Osteocyte (in vitro differentiated cells): ENCODE measurements at regions not wholly inside any gene's neighbourhood (a gene's known extent, or its start where the extent isn't known, plus 50 kb on each side); places are given as distances from the start of the nearest gene placed in this dataset.

Experiments used
- DNase-seq: peaks from one replicate; pipeline ENCODE4 v3.0.0; 2021; ENCODE audit warnings: mixed read lengths; ENCODE audit not compliant: unreplicated experiment; ENCODE audit errors: extremely low spot score
- H3K27ac Mint-ChIP-seq: one replicate; pipeline ENCODE4 v1.8.0; 2021; ENCODE audit warnings: mild to moderate bottlenecking, mixed read lengths; ENCODE audit not compliant: unreplicated experiment
- H3K27me3 Mint-ChIP-seq: one replicate; pipeline ENCODE4 v1.8.0; 2021; ENCODE audit warnings: mixed read lengths; ENCODE audit not compliant: unreplicated experiment
- H3K36me3 Mint-ChIP-seq: one replicate; pipeline ENCODE4 v1.8.0; 2021; ENCODE audit warnings: mixed read lengths; ENCODE audit not compliant: unreplicated experiment
- H3K4me1 Mint-ChIP-seq: one replicate; pipeline ENCODE4 v1.8.0; 2021; ENCODE audit warnings: mixed read lengths; ENCODE audit not compliant: unreplicated experiment
- H3K4me3 Mint-ChIP-seq: one replicate; pipeline ENCODE4 v1.8.0; 2021; ENCODE audit warnings: mild to moderate bottlenecking, moderate library complexity, mixed read lengths; ENCODE audit not compliant: unreplicated experiment
- H3K9me3 Mint-ChIP-seq: one replicate; pipeline ENCODE4 v1.8.0; 2021; ENCODE audit warnings: mixed read lengths; ENCODE audit not compliant: unreplicated experiment
- TF ChIP-seq, protein P1 (sequence below): fragments of 200-600 bp; sonication (generic); IDR thresholded peaks from 2 replicates; pipeline ENCODE4 v1.5.0; 2021; ENCODE audit warnings: antibody characterized with exemption, mild to moderate bottlenecking, moderate library complexity

DNA sequence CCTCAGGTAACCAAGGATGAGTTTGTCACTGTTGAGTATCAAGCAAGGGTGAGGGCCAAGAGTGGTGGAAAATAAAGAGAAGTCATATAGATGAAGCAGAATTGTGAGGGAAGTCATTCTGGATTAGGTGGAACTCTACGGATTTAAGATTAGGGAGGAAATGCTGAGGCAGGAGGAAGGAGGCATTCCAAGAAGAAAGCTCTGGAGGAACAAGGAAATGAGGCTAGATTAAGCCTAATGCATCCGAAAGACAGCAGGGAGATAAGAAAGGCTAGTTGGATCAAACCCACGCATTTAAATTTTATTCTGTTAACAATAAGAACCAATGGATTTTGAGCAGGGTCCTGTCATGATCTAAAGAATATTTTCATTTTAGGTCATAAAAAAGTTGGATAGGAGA lies 681.2 kb downstream of the EPHA4 start:
- no peak for DNase-seq
- no peak overlapping the region for H3K4me3 Mint-ChIP-seq
- H3K9me3 Mint-ChIP-seq, result peaks cover 4% of the 10 kb centered on the region
- H3K27ac Mint-ChIP-seq, result no peak overlapping the region
- peaks cover 2% of the 10 kb centered on the region for H3K36me3 Mint-ChIP-seq
- TF ChIP-seq, protein P1, sequence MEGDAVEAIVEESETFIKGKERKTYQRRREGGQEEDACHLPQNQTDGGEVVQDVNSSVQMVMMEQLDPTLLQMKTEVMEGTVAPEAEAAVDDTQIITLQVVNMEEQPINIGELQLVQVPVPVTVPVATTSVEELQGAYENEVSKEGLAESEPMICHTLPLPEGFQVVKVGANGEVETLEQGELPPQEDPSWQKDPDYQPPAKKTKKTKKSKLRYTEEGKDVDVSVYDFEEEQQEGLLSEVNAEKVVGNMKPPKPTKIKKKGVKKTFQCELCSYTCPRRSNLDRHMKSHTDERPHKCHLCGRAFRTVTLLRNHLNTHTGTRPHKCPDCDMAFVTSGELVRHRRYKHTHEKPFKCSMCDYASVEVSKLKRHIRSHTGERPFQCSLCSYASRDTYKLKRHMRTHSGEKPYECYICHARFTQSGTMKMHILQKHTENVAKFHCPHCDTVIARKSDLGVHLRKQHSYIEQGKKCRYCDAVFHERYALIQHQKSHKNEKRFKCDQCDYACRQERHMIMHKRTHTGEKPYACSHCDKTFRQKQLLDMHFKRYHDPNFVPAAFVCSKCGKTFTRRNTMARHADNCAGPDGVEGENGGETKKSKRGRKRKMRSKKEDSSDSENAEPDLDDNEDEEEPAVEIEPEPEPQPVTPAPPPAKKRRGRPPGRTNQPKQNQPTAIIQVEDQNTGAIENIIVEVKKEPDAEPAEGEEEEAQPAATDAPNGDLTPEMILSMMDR, result no peak
- peaks cover 10% of the 10 kb centered on the region for H3K4me1 Mint-ChIP-seq
- H3K27me3 Mint-ChIP-seq, result no peaks in the 10 kb centered on the region

DNA sequence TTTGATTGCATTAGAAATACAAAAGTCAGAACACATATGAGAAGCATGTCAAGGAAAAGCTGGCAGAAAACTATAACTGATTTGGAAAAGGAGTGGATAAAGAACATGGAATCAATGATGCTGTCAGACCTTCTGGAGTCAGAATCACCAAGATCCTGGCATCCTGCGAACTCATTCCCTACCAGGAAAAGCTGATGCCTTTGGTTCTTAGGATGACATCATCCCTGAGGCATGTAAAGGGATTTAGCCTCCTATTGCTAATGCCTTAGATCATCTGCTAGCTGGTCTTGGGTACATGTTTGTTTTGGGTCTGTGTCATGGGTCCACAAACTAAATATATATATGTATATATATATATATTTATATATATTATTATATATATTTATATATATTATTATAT lies 680.7 kb downstream of the EPHA4 start:
- Mint-ChIP-seq H3K27me3 (no peaks in the 10 kb centered on the region), H3K4me1 (peaks cover 10% of the 10 kb centered on the region), H3K27ac (no peak overlapping the region), H3K4me3 (no peak overlapping the region), H3K36me3 (peaks cover under 1% of the 10 kb centered on the region), H3K9me3 (peaks cover 4% of the 10 kb centered on the region)
- no peak for DNase-seq
- TF ChIP-seq, protein P1, result no peak

DNA sequence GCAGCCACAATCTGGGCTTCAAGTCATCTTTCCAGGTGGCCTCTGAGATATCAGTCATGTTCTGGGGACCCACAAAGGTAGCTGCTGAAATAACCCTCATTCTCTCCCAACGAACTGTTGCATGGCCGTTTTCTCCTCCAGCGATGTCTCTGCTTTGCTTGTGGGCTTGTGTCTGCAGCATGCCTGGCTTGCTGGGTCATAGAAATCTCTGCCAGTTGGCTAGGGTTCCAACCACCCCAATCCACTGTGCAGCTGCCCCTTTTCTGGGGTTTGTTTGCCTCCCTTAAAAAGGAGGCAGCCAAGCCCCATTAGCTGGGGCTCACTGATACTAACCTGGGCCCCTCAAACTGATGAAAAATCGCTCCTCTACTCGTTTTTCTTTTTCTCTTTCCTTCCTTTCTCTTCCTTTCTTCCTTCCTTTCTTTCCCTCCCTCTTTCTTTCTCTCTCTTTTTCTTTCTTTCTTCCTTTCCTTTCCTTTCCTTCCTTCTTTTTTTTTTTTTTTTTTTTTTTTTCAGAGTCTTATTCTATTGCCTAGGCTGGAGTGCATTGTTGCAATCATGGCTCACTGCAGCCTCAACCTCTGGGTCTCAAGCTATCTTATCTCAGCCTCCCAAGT lies 680.0 kb downstream of the EPHA4 start:
- no peak overlapping the region for H3K27ac Mint-ChIP-seq
- no peak overlapping the region for H3K4me3 Mint-ChIP-seq
- TF ChIP-seq, protein P1, result no peak
- no peaks in the 10 kb centered on the region for H3K27me3 Mint-ChIP-seq
- H3K36me3 Mint-ChIP-seq, result no peaks in the 10 kb centered on the region
- H3K9me3 Mint-ChIP-seq, result peaks cover 4% of the 10 kb centered on the region
- DNase-seq, result no peak
- H3K4me1 Mint-ChIP-seq, result peaks cover 10% of the 10 kb centered on the region

DNA sequence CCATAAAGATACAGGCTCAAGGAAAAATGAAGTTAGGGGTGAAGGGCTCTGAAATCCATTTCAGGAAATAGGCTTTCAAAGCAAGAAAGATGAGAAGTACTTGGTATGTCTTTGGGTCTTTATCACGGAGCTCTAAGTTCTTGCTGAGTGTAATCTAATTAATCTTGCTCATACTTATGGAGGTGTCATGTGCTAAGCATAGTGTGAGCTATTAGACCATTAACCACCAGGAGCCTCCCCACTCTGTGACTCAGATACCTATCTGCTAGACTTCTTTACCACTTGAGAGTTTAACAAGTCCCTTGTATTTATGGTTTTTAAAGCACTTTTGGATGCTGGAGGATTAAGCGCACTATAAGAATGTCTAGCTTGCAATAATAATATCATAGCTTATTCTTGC lies 678.7 kb downstream of the EPHA4 start:
- Mint-ChIP-seq H3K27me3 (no peaks in the 10 kb centered on the region), H3K9me3 (peaks cover 4% of the 10 kb centered on the region), H3K4me1 (peaks cover 2% of the 10 kb centered on the region), H3K36me3 (no peaks in the 10 kb centered on the region), H3K27ac (no peak overlapping the region), H3K4me3 (no peak overlapping the region)
- DNase-seq, result no peak
- TF ChIP-seq, protein P1, result no peak

DNA sequence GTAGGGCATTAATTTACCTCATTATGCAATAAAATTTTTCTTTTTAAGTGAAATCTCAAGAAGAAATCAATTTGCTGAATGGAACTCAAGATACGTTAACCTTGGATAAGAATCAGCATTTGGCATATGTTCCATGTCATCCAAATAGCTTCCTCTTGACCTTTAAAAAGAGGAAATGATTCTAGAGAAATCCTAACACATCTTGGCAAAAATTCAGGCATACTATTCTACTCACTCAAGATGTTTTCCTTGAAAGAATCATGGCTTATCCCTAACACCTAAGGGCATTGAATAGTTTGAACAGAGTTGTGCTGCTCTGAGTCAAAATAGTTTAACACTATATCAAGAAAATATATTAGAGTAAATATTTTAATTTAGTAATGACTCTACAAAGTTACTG lies 678.0 kb downstream of the EPHA4 start:
- H3K36me3 Mint-ChIP-seq, result no peaks in the 10 kb centered on the region
- no peak overlapping the region for H3K4me3 Mint-ChIP-seq
- no peaks in the 10 kb centered on the region for H3K27me3 Mint-ChIP-seq
- H3K4me1 Mint-ChIP-seq, result peaks cover 2% of the 10 kb centered on the region
- peaks cover 4% of the 10 kb centered on the region for H3K9me3 Mint-ChIP-seq
- H3K27ac Mint-ChIP-seq, result no peak overlapping the region
- no peak for DNase-seq
- TF ChIP-seq, protein P1, result no peak
